ENCODE measurements at regions not wholly inside any gene's neighbourhood (a gene's known extent, or its start where the extent isn't known, plus 50 kb on each side); places are given as distances from the start of the nearest gene placed in this dataset.

- H3K36me3 ChIP-seq, result no peaks in the 10 kb centered on the region
- H3K27ac ChIP-seq, result no peak overlapping the region
- no peak for TF ChIP-seq CTCF (IDR thresholded peaks at IDR 0.05)
- no peaks in the 10 kb centered on the region for H3K27me3 ChIP-seq
- H3K4me3 ChIP-seq, result no peak overlapping the region
- DNase-seq (ENCODE audit: low spot score), result no peak
- no peaks in the 10 kb centered on the region for H3K4me1 ChIP-seq
- no peaks in the 10 kb centered on the region for H3K9me3 ChIP-seq
Observed at GRCh38 chr6:68372991-68373390, 262.1 kb upstream of the ADGRB3 start.

GRCh38 chr6:68368845-68369244 lies 266.2 kb upstream of the ADGRB3 start:
- no peak for TF ChIP-seq CTCF (IDR thresholded peaks at IDR 0.05)
- Histone ChIP-seq H3K27me3 (no peaks in the 10 kb centered on the region), H3K4me3 (no peak overlapping the region), H3K4me1 (no peaks in the 10 kb centered on the region), H3K27ac (no peak overlapping the region), H3K36me3 (no peaks in the 10 kb centered on the region), H3K9me3 (no peaks in the 10 kb centered on the region)
- DNase-seq (ENCODE audit: low spot score), result no peak

- H3K4me3 ChIP-seq, result no peak overlapping the region
- no peak for TF ChIP-seq CTCF (IDR thresholded peaks at IDR 0.05)
- H3K4me1 ChIP-seq, result no peaks in the 10 kb centered on the region
- no peaks in the 10 kb centered on the region for H3K27me3 ChIP-seq
- no peak for DNase-seq (ENCODE audit: low spot score)
- no peaks in the 10 kb centered on the region for H3K36me3 ChIP-seq
- no peaks in the 10 kb centered on the region for H3K9me3 ChIP-seq
- H3K27ac ChIP-seq, result no peak overlapping the region
Observed at GRCh38 chr6:68364271-68364805, 270.7 kb upstream of the ADGRB3 start.

- Histone ChIP-seq H3K27me3 (no peaks in the 10 kb centered on the region), H3K4me3 (no peak overlapping the region), H3K4me1 (no peaks in the 10 kb centered on the region), H3K9me3 (no peaks in the 10 kb centered on the region), H3K27ac (no peak overlapping the region), H3K36me3 (no peaks in the 10 kb centered on the region)
- peak in 1 of 2 donors; percentile 36 for TF ChIP-seq CTCF (IDR thresholded peaks at IDR 0.05)
- DNase-seq (ENCODE audit: low spot score), result no peak
Observed at GRCh38 chr6:68343901-68344300, 291.2 kb upstream of the ADGRB3 start.

GRCh38 chr6:68342286-68342685 lies 292.8 kb upstream of the ADGRB3 start:
- no peaks in the 10 kb centered on the region for H3K9me3 ChIP-seq
- no peaks in the 10 kb centered on the region for H3K27me3 ChIP-seq
- H3K4me1 ChIP-seq, result no peaks in the 10 kb centered on the region
- H3K4me3 ChIP-seq, result no peak overlapping the region
- no peak for TF ChIP-seq CTCF (IDR thresholded peaks at IDR 0.05)
- no peak overlapping the region for H3K27ac ChIP-seq
- H3K36me3 ChIP-seq, result no peaks in the 10 kb centered on the region
- no peak for DNase-seq (ENCODE audit: low spot score)

GRCh38 chr6:68339488-68340131 lies 295.5 kb upstream of the ADGRB3 start:
- TF ChIP-seq CTCF (IDR thresholded peaks at IDR 0.05), result no peak
- H3K4me1 ChIP-seq, result no peaks in the 10 kb centered on the region
- no peak for DNase-seq (ENCODE audit: low spot score)
- H3K27ac ChIP-seq, result no peak overlapping the region
- H3K36me3 ChIP-seq, result no peaks in the 10 kb centered on the region
- no peak overlapping the region for H3K4me3 ChIP-seq
- H3K27me3 ChIP-seq, result no peaks in the 10 kb centered on the region
- H3K9me3 ChIP-seq, result no peaks in the 10 kb centered on the region

Data from right atrium auricular region (tissue), 2 donors.